Right atrium auricular region (tissue), 2 donors: ENCODE measurements at regions not wholly inside any gene's neighbourhood (a gene's known extent, or its start where the extent isn't known, plus 50 kb on each side); places are given as distances from the start of the nearest gene placed in this dataset.

Experiments used
- DNase-seq: peaks from one replicate; pipeline ENCODE4 v3.0.0-alpha.2; 2019; ENCODE audit warnings: low spot score
- H3K27ac ChIP-seq, 2 donors: fragments of 200-600 bp; sonication (generic); 1 replicate in 1 of 2; 2 replicates in 1 of 2; pipeline ENCODE4 v1.5.1; 2016 to 2019
- H3K27me3 ChIP-seq, 2 donors: fragments of 200-600 bp; sonication (generic); one replicate each; pipeline versions ENCODE4 v1.5.1 to v1.6.0; 2017 to 2019
- H3K36me3 ChIP-seq: fragments of 200-600 bp; sonication (generic); one replicate; pipeline ENCODE4 v1.5.1; 2016
- H3K4me1 ChIP-seq, 2 donors: fragments of 200-600 bp; sonication (generic); one replicate each; pipeline versions ENCODE4 v1.5.1 to v1.6.0; 2017 to 2019
- H3K4me3 ChIP-seq, 2 donors: fragments of 200-600 bp; sonication (generic); 1 replicate in 1 of 2; 2 replicates in 1 of 2; pipeline ENCODE4 v1.5.1; 2017 to 2019; ENCODE audit warnings: mild to moderate bottlenecking in 1 of 2, moderate library complexity in 1 of 2
- H3K9me3 ChIP-seq, 2 donors: fragments of 200-600 bp; sonication (generic); one replicate each; pipeline ENCODE4 v1.5.1; 2019
- TF ChIP-seq, protein P1 (sequence below), 2 donors: fragments of 200-600 bp; sonication (generic); IDR thresholded peaks; one replicate each; pipeline ENCODE4 v1.5.1; 2019; ENCODE audit warnings: antibody characterized with exemption in 2 of 2

GRCh38 chr1:82269431-82269830, 468.7 kb downstream of the ADGRL2 start:
- no peak overlapping the region for H3K27ac ChIP-seq
- TF ChIP-seq, protein P1, sequence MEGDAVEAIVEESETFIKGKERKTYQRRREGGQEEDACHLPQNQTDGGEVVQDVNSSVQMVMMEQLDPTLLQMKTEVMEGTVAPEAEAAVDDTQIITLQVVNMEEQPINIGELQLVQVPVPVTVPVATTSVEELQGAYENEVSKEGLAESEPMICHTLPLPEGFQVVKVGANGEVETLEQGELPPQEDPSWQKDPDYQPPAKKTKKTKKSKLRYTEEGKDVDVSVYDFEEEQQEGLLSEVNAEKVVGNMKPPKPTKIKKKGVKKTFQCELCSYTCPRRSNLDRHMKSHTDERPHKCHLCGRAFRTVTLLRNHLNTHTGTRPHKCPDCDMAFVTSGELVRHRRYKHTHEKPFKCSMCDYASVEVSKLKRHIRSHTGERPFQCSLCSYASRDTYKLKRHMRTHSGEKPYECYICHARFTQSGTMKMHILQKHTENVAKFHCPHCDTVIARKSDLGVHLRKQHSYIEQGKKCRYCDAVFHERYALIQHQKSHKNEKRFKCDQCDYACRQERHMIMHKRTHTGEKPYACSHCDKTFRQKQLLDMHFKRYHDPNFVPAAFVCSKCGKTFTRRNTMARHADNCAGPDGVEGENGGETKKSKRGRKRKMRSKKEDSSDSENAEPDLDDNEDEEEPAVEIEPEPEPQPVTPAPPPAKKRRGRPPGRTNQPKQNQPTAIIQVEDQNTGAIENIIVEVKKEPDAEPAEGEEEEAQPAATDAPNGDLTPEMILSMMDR (IDR thresholded peaks at IDR 0.05), result no peak
- H3K27me3 ChIP-seq, result no peaks in the 10 kb centered on the region
- H3K9me3 ChIP-seq, result no peaks in the 10 kb centered on the region
- H3K4me1 ChIP-seq, result no peaks in the 10 kb centered on the region
- no peak for DNase-seq
- no peaks in the 10 kb centered on the region for H3K36me3 ChIP-seq
- no peak overlapping the region for H3K4me3 ChIP-seq

DNA sequence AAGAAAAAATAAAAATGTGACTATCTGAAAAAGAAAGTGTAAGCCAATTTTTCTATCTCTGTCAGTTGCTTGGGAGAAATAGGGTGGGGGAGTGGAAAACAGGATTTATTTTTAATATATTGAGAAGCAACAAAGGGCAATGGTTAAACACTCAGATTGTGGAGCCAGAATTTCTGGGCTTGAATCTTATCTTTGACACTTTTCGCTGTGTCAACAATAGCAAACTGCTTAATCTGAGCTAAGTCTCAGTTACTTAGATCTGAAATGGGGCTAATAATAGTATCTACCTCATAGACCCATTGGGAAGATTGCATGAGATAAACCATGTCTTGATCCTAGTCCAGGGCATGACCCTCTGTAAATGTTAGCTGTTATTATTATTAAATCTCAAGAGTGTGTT, 468.1 kb downstream of the ADGRL2 start:
- H3K27ac ChIP-seq, result no peak overlapping the region

DNA sequence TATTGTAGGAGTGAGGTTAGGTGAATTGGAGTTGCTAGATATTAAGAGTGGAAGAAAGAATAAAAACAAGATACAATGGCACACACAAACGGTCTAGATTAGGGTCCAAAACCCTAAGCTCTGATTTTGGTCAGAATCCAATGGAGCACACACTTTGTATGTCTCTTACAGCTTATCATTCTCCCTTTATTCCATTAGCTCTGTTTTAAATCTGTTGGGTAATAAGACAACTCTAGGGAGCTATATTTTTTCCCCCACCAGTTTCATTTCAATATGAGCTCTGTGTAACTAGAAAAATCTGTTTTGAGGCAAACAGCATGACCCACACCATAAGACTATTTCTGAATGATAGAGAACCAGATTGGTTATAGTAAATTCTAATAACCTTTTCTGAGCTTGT, 465.6 kb downstream of the ADGRL2 start:
- TF ChIP-seq, protein P1 (IDR thresholded peaks at IDR 0.05), result no peak
- H3K27ac ChIP-seq, result no peak overlapping the region
- no peaks in the 10 kb centered on the region for H3K9me3 ChIP-seq

More for the DNA sequence above, 468.1 kb downstream of the ADGRL2 start:
- no peak for DNase-seq
- H3K27me3 ChIP-seq, result no peaks in the 10 kb centered on the region
- H3K4me1 ChIP-seq, result no peaks in the 10 kb centered on the region
- no peaks in the 10 kb centered on the region for H3K36me3 ChIP-seq
- no peaks in the 10 kb centered on the region for H3K9me3 ChIP-seq
- no peak overlapping the region for H3K4me3 ChIP-seq
- TF ChIP-seq, protein P1 (IDR thresholded peaks at IDR 0.05), result no peak

GRCh38 chr1:82265436-82265835, 464.7 kb downstream of the ADGRL2 start:
- Histone ChIP-seq H3K4me3 (no peak overlapping the region), H3K36me3 (no peaks in the 10 kb centered on the region), H3K27ac (no peak overlapping the region), H3K9me3 (no peaks in the 10 kb centered on the region), H3K4me1 (no peaks in the 10 kb centered on the region), H3K27me3 (no peaks in the 10 kb centered on the region)
- TF ChIP-seq, protein P1 (IDR thresholded peaks at IDR 0.05), result no peak
- no peak for DNase-seq

More for the DNA sequence above, 465.6 kb downstream of the ADGRL2 start:
- DNase-seq, result no peak
- Histone ChIP-seq H3K27me3 (no peaks in the 10 kb centered on the region), H3K4me3 (no peak overlapping the region), H3K36me3 (no peaks in the 10 kb centered on the region), H3K4me1 (no peaks in the 10 kb centered on the region)

DNA sequence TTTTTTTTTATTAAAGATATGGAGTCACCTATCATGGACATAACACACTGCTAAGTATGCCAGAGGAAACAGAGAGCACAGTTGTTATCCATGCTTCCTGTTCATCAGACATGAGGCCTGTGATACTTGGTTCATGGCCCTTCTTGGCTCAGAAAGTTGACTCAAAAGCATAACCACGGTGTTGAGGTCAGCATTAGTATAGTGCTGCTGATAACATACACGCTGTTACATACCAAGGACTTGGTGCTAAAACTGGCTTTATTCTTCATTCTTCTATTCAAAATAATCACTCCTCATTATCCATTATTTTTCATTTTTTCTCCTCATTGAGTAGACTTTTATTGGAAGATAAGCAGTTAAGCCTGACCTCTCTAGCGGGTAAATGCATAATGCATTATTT, 464.1 kb downstream of the ADGRL2 start:
- Histone ChIP-seq H3K4me1 (no peaks in the 10 kb centered on the region), H3K9me3 (no peaks in the 10 kb centered on the region), H3K36me3 (no peaks in the 10 kb centered on the region), H3K27me3 (no peaks in the 10 kb centered on the region), H3K4me3 (no peak overlapping the region), H3K27ac (no peak overlapping the region)
- no peak for DNase-seq
- TF ChIP-seq, protein P1 (IDR thresholded peaks at IDR 0.05), result no peak

GRCh38 chr1:82263396-82263795, 462.7 kb downstream of the ADGRL2 start:
- H3K27ac ChIP-seq, result no peak overlapping the region
- no peaks in the 10 kb centered on the region for H3K36me3 ChIP-seq
- H3K27me3 ChIP-seq, result no peaks in the 10 kb centered on the region
- H3K4me1 ChIP-seq, result no peaks in the 10 kb centered on the region
- no peak overlapping the region for H3K4me3 ChIP-seq
- H3K9me3 ChIP-seq, result no peaks in the 10 kb centered on the region
- DNase-seq, result no peak
- TF ChIP-seq, protein P1 (IDR thresholded peaks at IDR 0.05), result no peak
